IPS DF 19.7 (cell line): ENCODE measurements at regions not wholly inside any gene's neighbourhood (a gene's known extent, or its start where the extent isn't known, plus 50 kb on each side); places are given as distances from the start of the nearest gene placed in this dataset.
"Not testable (repeated sequence)": the region's sequence is repeated elsewhere in the genome, so short reads cannot be mapped to it uniquely, and the experiment has no call there.

Experiments used
- DNase-seq: peaks from one replicate; pipeline ENCODE4 v3.0.0-alpha.2; 2013; ENCODE audit warnings: low read depth, low spot score

- DNase-seq, result not testable (repeated sequence)
Observed at GRCh38 chr16:29060022-29060810, 75.4 kb downstream of the LAT start.

- DNase-seq, result not testable (repeated sequence)
Observed at GRCh38 chr16:29059575-29059974, 74.7 kb downstream of the LAT start.
